HEK293T (cell line): ENCODE measurements at regions not wholly inside any gene's neighbourhood (a gene's known extent, or its start where the extent isn't known, plus 50 kb on each side); places are given as distances from the start of the nearest gene placed in this dataset.

Experiments used
- BHLHE40 ChIP-seq: fragments of 450-650 bp; IDR thresholded peaks from 2 replicates; pipeline ENCODE4 v1.6.1; 2016; ENCODE audit warnings: mild to moderate bottlenecking, moderate library complexity, borderline replicate concordance
- FOXA1 ChIP-seq: fragments of 450-650 bp; IDR thresholded peaks from 2 replicates; pipeline ENCODE4 v1.6.1; 2016; ENCODE audit warnings: mild to moderate bottlenecking
- FOXK2 ChIP-seq: fragments of 450-650 bp; IDR thresholded peaks from 2 replicates; pipeline ENCODE4 v1.6.1; 2016; ENCODE audit warnings: mild to moderate bottlenecking
- FOXM1 ChIP-seq: fragments of 450-650 bp; IDR thresholded peaks from 2 replicates; pipeline ENCODE4 v1.6.1; 2017; ENCODE audit warnings: mild to moderate bottlenecking, borderline replicate concordance
- HDGF ChIP-seq: fragments of 450-650 bp; IDR thresholded peaks from 2 replicates; pipeline ENCODE4 v1.6.1; 2017; ENCODE audit warnings: antibody characterized with exemption, borderline replicate concordance
- LEF1 ChIP-seq: fragments of 450-650 bp; IDR thresholded peaks from 2 replicates; pipeline ENCODE4 v1.6.1; 2017; ENCODE audit warnings: mild to moderate bottlenecking, borderline replicate concordance
- NFRKB ChIP-seq: fragments of 450-650 bp; IDR thresholded peaks from 2 replicates; pipeline ENCODE4 v1.6.1; 2016; ENCODE audit warnings: mild to moderate bottlenecking, moderate library complexity
- PKNOX1 ChIP-seq: fragments of 450-650 bp; IDR thresholded peaks from 2 replicates; pipeline ENCODE4 v1.6.1; 2016
- SP1 ChIP-seq: fragments of 450-650 bp; IDR thresholded peaks from 2 replicates; pipeline ENCODE4 v1.6.1; 2017
- TARDBP ChIP-seq: fragments of 450-650 bp; IDR thresholded peaks from 2 replicates; pipeline ENCODE4 v1.6.1; 2016
- ZNF384 ChIP-seq: fragments of 450-650 bp; IDR thresholded peaks from 2 replicates; pipeline ENCODE4 v1.6.1; 2016

GRCh38 chr2:12156349-12156748, 409.9 kb downstream of the LPIN1 start:
- no peak for TF ChIP-seq SP1
- TF ChIP-seq TARDBP, result no peak
- TF ChIP-seq ZNF384, result no peak
- TF ChIP-seq FOXA1, result no peak
- no peak for TF ChIP-seq FOXM1
- TF ChIP-seq BHLHE40, result no peak
- TF ChIP-seq PKNOX1, result no peak
- TF ChIP-seq FOXK2, result no peak
- TF ChIP-seq HDGF, result no peak
- no peak for TF ChIP-seq LEF1
- no peak for TF ChIP-seq NFRKB
